ENCODE measurements at regions not wholly inside any gene's neighbourhood (a gene's known extent, or its start where the extent isn't known, plus 50 kb on each side); places are given as distances from the start of the nearest gene placed in this dataset.

DNA sequence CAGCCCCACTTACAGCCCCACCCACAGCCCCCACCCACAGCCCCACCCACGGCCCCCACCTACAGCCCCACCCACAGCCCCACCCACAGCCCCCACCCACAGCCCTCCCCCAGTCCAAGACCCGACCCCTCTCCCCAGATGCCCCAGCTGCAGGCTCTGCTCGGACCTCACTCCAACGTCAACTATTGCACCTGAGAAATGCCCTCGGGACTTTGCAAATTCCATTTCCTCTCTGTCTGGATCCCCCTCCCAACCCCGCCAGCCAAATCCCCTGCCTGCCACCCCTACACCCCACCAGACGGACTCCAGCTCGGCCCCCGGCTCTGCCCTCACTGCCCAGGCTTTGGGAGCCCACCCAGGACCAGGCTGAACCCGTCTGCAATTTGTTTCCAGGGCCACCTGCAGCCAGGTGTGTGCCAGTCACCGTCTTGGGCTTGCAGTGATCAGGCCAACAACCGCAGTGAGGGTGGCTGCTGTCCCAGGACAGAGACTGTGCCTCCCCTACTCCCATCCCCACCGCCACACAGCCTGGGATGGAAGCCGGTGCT is 662.8 kb downstream of the BRD1 start:
- TF ChIP-seq, protein P1, sequence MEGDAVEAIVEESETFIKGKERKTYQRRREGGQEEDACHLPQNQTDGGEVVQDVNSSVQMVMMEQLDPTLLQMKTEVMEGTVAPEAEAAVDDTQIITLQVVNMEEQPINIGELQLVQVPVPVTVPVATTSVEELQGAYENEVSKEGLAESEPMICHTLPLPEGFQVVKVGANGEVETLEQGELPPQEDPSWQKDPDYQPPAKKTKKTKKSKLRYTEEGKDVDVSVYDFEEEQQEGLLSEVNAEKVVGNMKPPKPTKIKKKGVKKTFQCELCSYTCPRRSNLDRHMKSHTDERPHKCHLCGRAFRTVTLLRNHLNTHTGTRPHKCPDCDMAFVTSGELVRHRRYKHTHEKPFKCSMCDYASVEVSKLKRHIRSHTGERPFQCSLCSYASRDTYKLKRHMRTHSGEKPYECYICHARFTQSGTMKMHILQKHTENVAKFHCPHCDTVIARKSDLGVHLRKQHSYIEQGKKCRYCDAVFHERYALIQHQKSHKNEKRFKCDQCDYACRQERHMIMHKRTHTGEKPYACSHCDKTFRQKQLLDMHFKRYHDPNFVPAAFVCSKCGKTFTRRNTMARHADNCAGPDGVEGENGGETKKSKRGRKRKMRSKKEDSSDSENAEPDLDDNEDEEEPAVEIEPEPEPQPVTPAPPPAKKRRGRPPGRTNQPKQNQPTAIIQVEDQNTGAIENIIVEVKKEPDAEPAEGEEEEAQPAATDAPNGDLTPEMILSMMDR (IDR thresholded peaks at IDR 0.05; ENCODE audit: control insufficient read depth, insufficient read depth, low read depth, low read length, missing control alignments): no peak
- no peak overlapping the region for H3K4me3 ChIP-seq (ENCODE audit: control insufficient read depth, low read depth, low read length)
- DNase-seq (ENCODE audit: low read depth): no peak

DNA sequence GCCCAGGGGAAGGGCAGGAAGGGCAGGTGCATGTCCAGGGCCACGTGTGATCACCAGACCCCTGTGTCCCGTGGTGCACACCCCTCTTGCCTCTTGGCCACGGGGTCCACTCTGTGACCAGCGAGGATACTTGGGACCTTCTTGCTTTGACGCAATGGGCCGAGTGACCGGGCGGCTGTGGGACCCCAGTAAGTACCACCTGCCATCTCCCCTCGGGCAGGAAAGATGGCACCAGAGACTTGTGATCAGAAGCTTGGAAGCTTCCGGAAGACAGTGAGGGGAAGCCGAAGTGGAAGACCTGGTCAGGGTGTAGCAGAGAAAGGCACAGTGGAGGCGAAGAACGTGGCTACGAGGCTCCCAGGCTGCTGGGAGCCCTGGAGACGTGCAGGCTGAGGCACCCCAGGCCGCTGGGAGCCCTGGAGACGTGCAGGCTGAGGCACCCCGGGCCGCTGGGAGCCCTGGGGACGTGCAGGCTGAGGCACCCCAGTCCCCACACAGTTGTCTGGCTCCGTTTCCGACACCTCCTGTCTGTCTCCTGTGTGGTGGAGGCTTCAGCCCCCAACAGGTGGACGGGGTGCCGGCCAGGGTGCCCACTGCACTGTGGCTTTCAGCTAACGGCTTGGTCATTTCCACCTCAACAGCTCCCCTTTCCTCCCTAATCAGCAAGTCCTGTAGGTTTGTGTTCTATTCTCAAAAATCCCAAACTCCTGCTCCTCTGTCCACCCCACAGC is 663.5 kb downstream of the BRD1 start:
- TF ChIP-seq, protein P1 (IDR thresholded peaks at IDR 0.05; ENCODE audit: control insufficient read depth, insufficient read depth, low read depth, low read length, missing control alignments): no peak
- no peak overlapping the region for H3K4me3 ChIP-seq (ENCODE audit: control insufficient read depth, low read depth, low read length)

DNA sequence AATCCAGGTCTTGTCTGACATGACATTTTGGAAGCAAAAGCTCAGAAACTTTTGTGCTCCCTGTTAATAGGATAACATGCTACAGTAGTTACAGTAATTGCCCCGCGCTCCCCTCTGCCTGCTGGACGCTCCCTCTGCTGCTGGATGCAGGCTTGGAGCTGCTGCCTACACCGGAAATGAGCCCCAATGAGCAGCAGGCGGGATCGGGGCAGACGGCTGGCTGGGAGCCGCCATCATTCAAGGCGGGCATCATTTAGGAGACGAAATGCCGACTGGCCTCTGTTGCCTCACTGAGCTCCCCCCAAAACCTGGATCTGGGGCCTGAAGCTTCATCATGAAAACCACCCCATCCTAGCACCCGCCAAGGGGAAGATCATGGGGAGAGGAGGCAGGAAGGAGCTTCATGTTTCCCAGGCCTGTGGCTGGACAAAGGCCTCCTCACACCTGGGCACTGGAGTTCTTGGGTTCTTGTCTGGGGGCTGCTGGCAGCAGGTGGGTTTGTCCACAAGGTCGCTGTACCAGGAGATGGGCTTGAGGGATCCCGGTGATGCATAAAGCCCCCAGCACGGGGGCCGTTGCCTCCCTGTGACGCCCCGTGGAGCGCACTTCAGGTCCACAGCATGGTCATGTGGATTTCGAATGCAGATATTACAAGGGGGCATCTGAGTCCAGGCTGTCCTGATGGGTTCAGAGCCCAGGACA is 664.3 kb downstream of the BRD1 start:
- no peak for DNase-seq (ENCODE audit: low read depth)
- TF ChIP-seq, protein P1 (IDR thresholded peaks at IDR 0.05; ENCODE audit: control insufficient read depth, insufficient read depth, low read depth, low read length, missing control alignments): no peak
- H3K4me3 ChIP-seq (ENCODE audit: control insufficient read depth, low read depth, low read length): no peak overlapping the region

More for the DNA sequence above, 663.5 kb downstream of the BRD1 start:
- DNase-seq (ENCODE audit: low read depth): no peak

DNA sequence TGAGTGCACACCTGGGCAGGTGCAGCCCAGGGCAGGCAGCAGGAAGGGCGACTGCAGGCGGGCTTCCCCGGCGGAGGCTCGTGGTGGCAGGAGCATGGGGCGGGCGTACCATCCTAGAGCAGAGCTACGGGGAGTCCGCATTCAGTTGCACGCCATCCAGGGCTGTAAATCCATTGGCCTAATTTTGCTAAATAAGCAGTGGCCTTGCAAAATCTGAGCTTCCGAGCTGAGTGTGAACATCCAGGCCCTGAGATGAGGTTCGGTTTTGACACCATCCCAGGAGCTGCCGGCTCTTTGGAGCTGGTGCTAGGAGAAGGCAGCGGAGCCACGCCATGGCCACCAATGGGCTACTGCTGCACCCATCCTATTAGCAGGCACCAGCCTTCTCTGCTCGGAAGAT is 664.8 kb downstream of the BRD1 start:
- no peak for DNase-seq (ENCODE audit: low read depth)
- no peak overlapping the region for H3K4me3 ChIP-seq (ENCODE audit: control insufficient read depth, low read depth, low read length)
- TF ChIP-seq, protein P1 (IDR thresholded peaks at IDR 0.05; ENCODE audit: control insufficient read depth, insufficient read depth, low read depth, low read length, missing control alignments): no peak

DNA sequence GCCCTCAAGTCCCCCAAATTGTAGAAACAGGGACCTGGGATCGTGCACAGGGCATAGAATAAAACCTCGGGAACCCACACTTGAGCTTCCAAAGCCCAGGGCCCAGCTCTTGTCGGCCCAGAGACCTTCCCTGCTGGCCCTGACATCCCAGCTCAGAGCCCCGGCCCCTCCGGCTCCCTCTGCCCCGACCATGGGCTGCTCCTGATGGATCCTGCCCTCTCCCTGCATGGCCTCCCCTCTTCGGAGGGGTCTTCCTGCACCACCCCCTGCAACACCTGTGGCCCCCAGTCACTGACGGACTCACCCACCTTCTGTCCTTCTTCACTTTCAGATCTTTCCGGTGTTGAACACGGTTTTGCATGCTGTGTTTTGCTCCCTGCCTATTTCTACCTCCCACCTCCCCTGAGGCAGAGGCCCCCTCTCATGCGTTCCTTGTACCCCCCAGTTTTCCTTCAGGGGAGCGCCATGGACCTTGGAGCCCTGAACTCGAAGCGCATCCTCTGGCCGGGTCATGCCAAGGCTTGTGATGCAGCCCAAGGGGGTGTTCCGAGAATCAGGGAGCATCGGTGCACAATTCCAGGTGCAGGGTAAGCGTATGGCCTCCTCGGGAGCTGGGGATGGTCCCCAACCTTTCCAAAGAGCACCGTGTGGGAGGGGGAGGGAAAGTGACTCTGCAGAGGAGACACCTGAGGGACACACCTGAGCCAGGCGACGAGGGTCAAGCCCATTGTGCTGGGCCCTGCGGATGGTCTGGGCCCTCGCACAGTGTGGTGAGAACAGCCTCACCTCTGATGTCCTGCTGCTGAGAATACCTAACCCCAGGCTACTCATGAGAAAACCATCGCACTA is 666.4 kb downstream of the BRD1 start:
- H3K4me3 ChIP-seq (ENCODE audit: control insufficient read depth, low read depth, low read length): no peak overlapping the region
- DNase-seq (ENCODE audit: low read depth): no peak
- TF ChIP-seq, protein P1 (IDR thresholded peaks at IDR 0.05; ENCODE audit: control insufficient read depth, insufficient read depth, low read depth, low read length, missing control alignments): no peak

Data from AG09309 (cell line).